ENCODE measurements at regions not wholly inside any gene's neighbourhood (a gene's known extent, or its start where the extent isn't known, plus 50 kb on each side); places are given as distances from the start of the nearest gene placed in this dataset.

DNA sequence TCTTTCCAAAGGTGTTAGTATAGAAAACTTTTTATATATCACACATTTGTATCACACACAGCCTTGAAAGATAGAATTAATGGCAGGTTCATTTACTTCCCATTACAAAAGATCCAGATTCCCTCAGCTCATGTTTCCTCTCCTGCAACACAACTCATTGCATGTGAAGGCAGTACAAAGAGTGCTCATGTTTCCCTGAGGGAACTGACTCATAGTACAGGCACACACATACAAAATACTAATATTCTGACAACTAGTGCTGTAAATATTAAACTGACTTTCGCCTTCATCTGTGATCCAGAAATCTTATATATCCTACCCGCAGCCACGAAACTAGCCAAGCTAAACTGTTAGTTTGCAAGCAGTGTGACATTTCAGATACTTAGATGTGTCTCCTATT lies 819.8 kb upstream of the PCDH7 start:
- DNase-seq (ENCODE audit: low spot score), result no peak
- in situ Hi-C loops (cut with HindIII; ENCODE audit: extremely low pct_ligation_motif_present, low pct_unique_long_range_greater_than_20kb), result no loop called here
- no peaks in the 10 kb centered on the region for H3K79me2 ChIP-seq (ENCODE audit: insufficient read depth, low read length)
- POLR2A ChIA-PET, result no interaction called here
- H3K36me3 ChIP-seq (replicated peaks in 1 of 2; ENCODE audit: control insufficient read depth in 1 of 2, insufficient read depth in 2 of 2, low read length in 2 of 2), result no peaks in the 10 kb centered on the region
- CTCF ChIA-PET (ENCODE audit: low intra/inter-chr PET ratio, low total read pairs), result no interaction called here
- BruUV-seq (replicated peaks), result no TSS peak
- H3K4me1 ChIP-seq (ENCODE audit: insufficient read depth, low read length), result no peaks in the 10 kb centered on the region
- H2AFZ ChIP-seq (ENCODE audit: low read length), result no peak overlapping the region
- no peak for ATAC-seq
- no peak overlapping the region for H3K9ac ChIP-seq (ENCODE audit: insufficient read depth, low read depth, low read length)
- peaks cover 74% of the 10 kb centered on the region for H3K9me3 ChIP-seq (ENCODE audit: low read length)
- intact Hi-C loops (cut with micrococcal nuclease; ENCODE audit: unreplicated experiment), result no loop called here
- no peak overlapping the region for H3K4me2 ChIP-seq (ENCODE audit: low read depth, low read length)
- no peak for TF ChIP-seq GTF3A (CRISPR knock-in tag; conservative IDR thresholded peaks at IDR 0.05)
- TF ChIP-seq RORA (CRISPR knock-in tag; IDR thresholded peaks at IDR 0.05), result no peak
- TF ChIP-seq PRMT3 (CRISPR knock-in tag; IDR thresholded peaks at IDR 0.05; ENCODE audit: borderline replicate concordance, low read depth), result no peak
- no peak for TF ChIP-seq FOXM1 (CRISPR knock-in tag; IDR thresholded peaks at IDR 0.05)
- no peak for TF ChIP-seq ONECUT2 (CRISPR knock-in tag; IDR thresholded peaks at IDR 0.05)
- TF ChIP-seq ZNF329 (CRISPR knock-in tag; IDR thresholded peaks at IDR 0.05; ENCODE audit: low read depth), result no peak
- no peak overlapping the region for H3K27ac ChIP-seq (ENCODE audit: extremely low read length, insufficient read depth, low read length)
- FAIRE-seq, result no peak
- whole genome bisulfite sequencing (ENCODE audit: low lambda C conversion rate), result 6% methylated on average over 3 of the region's 3 CpGs
- H4K20me1 ChIP-seq (ENCODE audit: insufficient read depth, low read length), result no peaks in the 10 kb centered on the region
- no peaks in the 10 kb centered on the region for H3K27me3 ChIP-seq (ENCODE audit: control insufficient read depth in 1 of 2, insufficient read depth in 2 of 2, low read length in 2 of 2)
- H3K4me3 ChIP-seq (replicated peaks in 1 of 3; ENCODE audit: insufficient read depth in 1 of 3, low read depth in 2 of 3, low read length in 3 of 3), result no peak overlapping the region

DNA sequence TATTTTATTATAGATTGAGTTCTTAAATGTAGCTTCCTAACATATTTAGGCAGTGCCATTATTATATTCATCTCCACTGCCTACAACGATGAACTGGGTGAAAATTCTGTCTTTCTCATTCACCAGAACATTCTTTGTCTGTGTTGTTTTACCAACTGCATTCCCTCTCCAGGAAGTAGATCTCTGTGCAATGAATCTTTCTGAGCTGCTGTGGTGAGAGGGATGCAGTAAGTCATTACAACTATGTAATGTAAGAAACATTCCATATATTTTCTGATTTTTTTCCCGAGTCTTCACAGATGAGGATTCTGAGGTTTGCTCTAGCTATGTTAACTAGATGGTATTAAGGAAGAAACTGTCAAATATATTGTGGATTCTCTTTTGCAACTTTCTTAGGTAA lies 811.9 kb upstream of the PCDH7 start:
- 0% methylated on average over 2 of the region's 2 CpGs for WGBS (ENCODE audit: low lambda C conversion rate)
- FAIRE-seq, result no peak
- CTCF ChIA-PET (ENCODE audit: low intra/inter-chr PET ratio, low total read pairs), result no interaction called here

More for the DNA sequence above, 811.9 kb upstream of the PCDH7 start:
- in situ Hi-C loops (cut with HindIII; ENCODE audit: extremely low pct_ligation_motif_present, low pct_unique_long_range_greater_than_20kb), result no loop called here
- H3K4me3 ChIP-seq (replicated peaks in 1 of 3; ENCODE audit: insufficient read depth in 1 of 3, low read depth in 2 of 3, low read length in 3 of 3), result no peak overlapping the region
- H3K4me1 ChIP-seq (ENCODE audit: insufficient read depth, low read length), result no peaks in the 10 kb centered on the region
- ATAC-seq (no peak), DNase-seq (ENCODE audit: low spot score) (no peak)
- H3K9me3 ChIP-seq (ENCODE audit: low read length), result peaks cover 73% of the 10 kb centered on the region
- H3K36me3 ChIP-seq (replicated peaks in 1 of 2; ENCODE audit: control insufficient read depth in 1 of 2, insufficient read depth in 2 of 2, low read length in 2 of 2), result no peaks in the 10 kb centered on the region
- no peak overlapping the region for H3K27ac ChIP-seq (ENCODE audit: extremely low read length, insufficient read depth, low read length)
- POLR2A ChIA-PET, result no interaction called here
- no peak overlapping the region for H2AFZ ChIP-seq (ENCODE audit: low read length)
- no peak overlapping the region for H3K4me2 ChIP-seq (ENCODE audit: low read depth, low read length)
- H4K20me1 ChIP-seq (ENCODE audit: insufficient read depth, low read length), result no peaks in the 10 kb centered on the region
- H3K27me3 ChIP-seq (ENCODE audit: control insufficient read depth in 1 of 2, insufficient read depth in 2 of 2, low read length in 2 of 2), result no peaks in the 10 kb centered on the region
- BruUV-seq (replicated peaks), result no TSS peak
- H3K9ac ChIP-seq (ENCODE audit: insufficient read depth, low read depth, low read length), result no peak overlapping the region
- intact Hi-C loops (cut with micrococcal nuclease; ENCODE audit: unreplicated experiment), result no loop called here
- H3K79me2 ChIP-seq (ENCODE audit: insufficient read depth, low read length), result no peaks in the 10 kb centered on the region
- no peak for TF ChIP-seq ZNF501 (CRISPR knock-in tag; IDR thresholded peaks at IDR 0.05)
